Lower leg skin (tissue), 4 donors: ENCODE measurements at regions not wholly inside any gene's neighbourhood (a gene's known extent, or its start where the extent isn't known, plus 50 kb on each side); places are given as distances from the start of the nearest gene placed in this dataset.

Experiments used
- DNase-seq, 2 donors: peaks; one replicate each; pipeline ENCODE4 v3.0.0-alpha.2; 2019; ENCODE audit warnings: low spot score in 2 of 2
- H3K4me3 ChIP-seq: fragments of 200-600 bp; sonication (generic); 2 replicates; pipeline ENCODE4 v1.5.1; 2017; ENCODE audit warnings: mild to moderate bottlenecking, low read depth; ENCODE audit not compliant: poor library complexity, severe bottlenecking
- POLR2A ChIP-seq, 2 donors: fragments of 450-650 bp; IDR thresholded peaks; one replicate each; pipeline ENCODE4 v1.6.1; 2016 to 2017; ENCODE audit warnings: antibody characterized with exemption in 2 of 2, mild to moderate bottlenecking in 1 of 2, moderate library complexity in 1 of 2
- WGBS, 2 donors: methylation state at CpG; one replicate each; pipeline ENCODE4 v1.1.5; 2018; 5-methylcytosine and 5-hydroxymethylcytosine counted together
- intact Hi-C: fragments of 100-400 bp; cut with DNase I; formaldehyde crosslinking; loops from one replicate; pipeline ENCODE4 v1.15.0; 2023; ENCODE audit warnings: low total_unique reads
- TF ChIP-seq, protein P1 (sequence below), 3 donors: fragments of 450-650 bp; IDR thresholded peaks; one replicate each; pipeline ENCODE4 v1.5.1; 2016; ENCODE audit warnings: antibody characterized with exemption in 3 of 3, mild to moderate bottlenecking in 3 of 3, moderate library complexity in 2 of 3

DNA sequence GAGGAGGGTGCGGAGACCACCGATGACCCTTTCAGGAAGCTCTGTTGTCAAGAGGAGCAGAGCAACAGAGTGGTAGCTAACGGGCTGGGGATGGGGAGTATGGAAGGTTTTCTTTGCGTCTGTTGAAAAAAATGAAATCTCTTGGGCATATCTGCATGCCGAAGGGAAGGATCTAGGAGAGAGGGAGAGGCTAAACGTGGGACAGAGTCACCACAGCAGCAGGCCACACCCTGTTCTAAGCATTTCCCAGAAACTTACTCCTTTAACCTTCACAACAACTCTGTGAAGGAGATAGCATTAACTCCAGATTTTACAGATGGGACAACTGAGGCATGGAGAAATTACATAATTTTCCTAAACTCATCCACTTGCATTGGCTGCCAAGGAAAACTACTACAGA lies 71.8 kb upstream of the EXOC1L start:
- intact Hi-C loops: no loop called here
- DNase-seq: no peak
- WGBS, 2 donors: 83 to 85% methylated on average over 6 of the region's 6 CpGs
- H3K4me3 ChIP-seq: no peak overlapping the region
- TF ChIP-seq, protein P1, sequence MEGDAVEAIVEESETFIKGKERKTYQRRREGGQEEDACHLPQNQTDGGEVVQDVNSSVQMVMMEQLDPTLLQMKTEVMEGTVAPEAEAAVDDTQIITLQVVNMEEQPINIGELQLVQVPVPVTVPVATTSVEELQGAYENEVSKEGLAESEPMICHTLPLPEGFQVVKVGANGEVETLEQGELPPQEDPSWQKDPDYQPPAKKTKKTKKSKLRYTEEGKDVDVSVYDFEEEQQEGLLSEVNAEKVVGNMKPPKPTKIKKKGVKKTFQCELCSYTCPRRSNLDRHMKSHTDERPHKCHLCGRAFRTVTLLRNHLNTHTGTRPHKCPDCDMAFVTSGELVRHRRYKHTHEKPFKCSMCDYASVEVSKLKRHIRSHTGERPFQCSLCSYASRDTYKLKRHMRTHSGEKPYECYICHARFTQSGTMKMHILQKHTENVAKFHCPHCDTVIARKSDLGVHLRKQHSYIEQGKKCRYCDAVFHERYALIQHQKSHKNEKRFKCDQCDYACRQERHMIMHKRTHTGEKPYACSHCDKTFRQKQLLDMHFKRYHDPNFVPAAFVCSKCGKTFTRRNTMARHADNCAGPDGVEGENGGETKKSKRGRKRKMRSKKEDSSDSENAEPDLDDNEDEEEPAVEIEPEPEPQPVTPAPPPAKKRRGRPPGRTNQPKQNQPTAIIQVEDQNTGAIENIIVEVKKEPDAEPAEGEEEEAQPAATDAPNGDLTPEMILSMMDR (IDR thresholded peaks at IDR 0.05): no peak
- no peak for TF ChIP-seq POLR2A (IDR thresholded peaks at IDR 0.05)

DNA sequence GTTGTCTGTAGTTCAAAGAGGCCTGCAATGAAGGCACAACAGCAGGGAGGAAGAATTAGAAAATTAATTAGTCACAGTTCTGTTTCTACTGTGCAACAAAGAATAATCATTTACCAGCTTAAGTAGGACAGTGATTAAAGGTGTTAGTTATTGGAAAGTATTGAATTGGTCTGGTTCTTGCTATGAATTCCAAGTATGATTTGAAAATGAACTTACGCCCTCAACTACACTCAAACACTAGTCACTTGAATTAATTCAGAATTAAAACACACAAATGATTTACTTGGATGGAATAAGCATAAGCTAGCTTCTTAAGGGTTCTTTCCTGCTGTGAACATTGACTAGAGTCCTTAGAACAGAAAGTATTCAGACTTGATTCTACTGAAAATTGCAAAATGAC lies 69.9 kb upstream of the EXOC1L start:
- DNase-seq: no peak
- intact Hi-C loops: no loop called here
- H3K4me3 ChIP-seq: no peak overlapping the region
- TF ChIP-seq POLR2A (IDR thresholded peaks at IDR 0.05): no peak
- TF ChIP-seq, protein P1 (IDR thresholded peaks at IDR 0.05): no peak
- WGBS, 2 donors: 93 to 100% methylated on average over 1 of the region's 1 CpG

DNA sequence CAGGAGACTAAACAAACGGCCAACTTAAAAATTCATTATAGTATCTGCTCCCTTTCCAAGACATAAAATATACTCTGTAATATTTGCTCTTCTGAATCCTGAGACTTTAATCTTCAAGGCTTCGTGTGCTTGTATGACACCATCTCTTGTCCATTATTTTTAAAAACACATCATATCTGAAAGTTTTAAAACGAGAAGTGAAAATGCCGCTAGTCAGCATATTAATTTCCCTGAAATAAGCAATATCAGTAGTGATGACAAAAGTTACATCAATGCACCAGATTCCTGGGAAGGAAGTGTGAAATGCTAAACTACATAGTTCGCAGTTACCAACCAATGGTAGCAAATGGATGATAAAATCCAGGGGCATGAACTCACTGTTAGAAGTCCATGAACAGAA lies 66.8 kb upstream of the EXOC1L start:
- TF ChIP-seq, protein P1 (IDR thresholded peaks at IDR 0.05): no peak
- no peak for DNase-seq
- intact Hi-C loops: no loop called here
- WGBS, 2 donors: 81 to 85% methylated on average over 5 of the region's 5 CpGs
- no peak overlapping the region for H3K4me3 ChIP-seq

DNA sequence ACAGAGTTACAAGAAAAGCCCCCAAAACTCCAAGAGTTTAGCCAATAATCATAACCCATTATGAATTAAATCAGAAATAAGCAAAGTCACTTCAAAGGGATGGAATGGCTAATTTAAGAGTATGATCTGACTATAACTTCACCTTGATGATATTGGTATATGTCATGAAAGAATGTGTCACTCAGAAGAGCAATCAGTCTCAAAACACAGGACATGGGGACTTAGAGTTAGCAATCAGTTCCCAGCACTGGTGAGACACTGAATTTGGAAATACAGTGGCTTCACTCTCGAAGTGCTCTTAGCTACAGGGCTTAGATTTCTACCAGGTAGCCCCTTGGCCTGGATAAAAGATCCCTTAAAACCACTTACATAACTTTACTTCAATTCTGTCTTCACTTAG lies 65.7 kb upstream of the EXOC1L start:
- TF ChIP-seq, protein P1 (IDR thresholded peaks at IDR 0.05): no peak
- TF ChIP-seq POLR2A (IDR thresholded peaks at IDR 0.05): no peak
- 28 to 63% methylated on average over 1 of the region's 1 CpG for WGBS, 2 donors
- no peak for DNase-seq
- no peak overlapping the region for H3K4me3 ChIP-seq
- intact Hi-C loops: no loop called here

DNA sequence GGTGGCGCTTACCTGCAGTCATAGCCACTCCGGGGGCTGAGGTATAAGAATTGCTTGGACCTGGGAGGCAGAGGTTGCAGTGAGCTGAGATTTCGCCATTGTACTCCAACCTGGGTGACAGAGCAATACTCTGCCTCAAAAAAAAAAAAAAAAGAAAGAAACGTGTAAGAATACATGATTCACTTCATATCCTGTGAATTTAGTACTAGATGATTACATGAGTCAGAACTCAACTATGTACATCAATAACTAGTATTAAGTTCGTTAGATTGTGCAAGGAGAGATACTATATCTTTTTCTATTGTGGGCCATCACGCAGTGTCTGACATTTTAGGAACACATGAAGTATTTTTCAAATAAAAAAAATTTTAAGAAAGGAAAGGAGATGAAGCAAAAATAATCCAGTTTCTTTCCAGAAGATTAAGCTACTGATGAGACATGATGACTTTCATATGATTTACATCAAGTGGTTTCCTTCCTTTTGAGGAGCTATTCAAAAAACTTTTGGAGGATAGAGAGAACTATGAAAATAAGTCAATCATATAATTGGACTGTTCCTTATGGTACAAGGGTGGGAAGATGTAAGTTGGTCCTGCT lies 64.7 kb upstream of the EXOC1L start:
- DNase-seq: no peak
- no peak overlapping the region for H3K4me3 ChIP-seq
- TF ChIP-seq, protein P1 (IDR thresholded peaks at IDR 0.05): no peak
- no peak for TF ChIP-seq POLR2A (IDR thresholded peaks at IDR 0.05)
- WGBS, 2 donors: 69 to 75% methylated on average over 6 of the region's 6 CpGs
- intact Hi-C loops: no loop called here

DNA sequence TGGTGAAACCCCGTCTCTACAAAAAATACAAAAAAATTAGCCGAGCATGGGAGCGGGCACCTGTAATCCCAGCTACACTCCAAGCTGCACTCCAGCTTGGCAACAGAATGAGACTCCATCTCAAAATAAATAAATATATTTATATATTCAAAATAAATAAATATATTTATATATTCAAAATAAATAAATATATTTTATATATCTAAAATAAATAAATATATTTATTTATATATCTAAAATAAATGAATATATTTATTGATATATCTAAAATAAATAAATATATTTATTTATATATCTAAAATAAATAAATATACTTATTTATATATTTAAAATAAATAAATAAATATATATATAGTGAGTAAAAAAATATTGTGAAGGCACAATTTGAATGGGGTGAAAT lies 63.4 kb upstream of the EXOC1L start:
- TF ChIP-seq, protein P1 (IDR thresholded peaks at IDR 0.05): no peak
- TF ChIP-seq POLR2A (IDR thresholded peaks at IDR 0.05): no peak
- H3K4me3 ChIP-seq: no peak overlapping the region
- intact Hi-C loops: no loop called here
- no peak for DNase-seq
- 94 to 97% methylated on average over 3 of the region's 3 CpGs for WGBS, 2 donors
